Caco-2 (cell line): ENCODE measurements at regions not wholly inside any gene's neighbourhood (a gene's known extent, or its start where the extent isn't known, plus 50 kb on each side); places are given as distances from the start of the nearest gene placed in this dataset.

Experiments
- BruUV-seq: library from RNA; stranded (reverse); fragments of 400-500 nt; replicated peaks from 2 replicates; lab custom pipeline; 2021; lab: Mats Ljungman, UMichigan
- CTCF ChIA-PET: fragments of 300-600 bp; sonication (Branson Sonifier 250); formaldehyde crosslinking; loops from one replicate; lab custom pipeline; 2022; ENCODE audit warnings: antibody characterized with exemption; lab: Charles Lee
- POLR2A ChIA-PET: fragments of 300-600 bp; sonication (Branson Sonifier 250); formaldehyde crosslinking; loops from one replicate; lab custom pipeline; 2022; ENCODE audit warnings: antibody characterized with exemption; lab: Charles Lee
- DNase-seq, 2 experiments: peaks; one replicate each; pipeline versions ENCODE4 v3.0.0 to v3.0.0-alpha.2; 2020 to 2022
- H3K27me3 ChIP-seq: replicated peaks from 2 replicates; pipeline ENCODE4 v1.6.0; 2011; ENCODE audit warnings: low read length; ENCODE audit not compliant: control insufficient read depth, insufficient read depth
- H3K36me3 ChIP-seq: 2 replicates; pipeline ENCODE4 v1.5.1; 2011; ENCODE audit warnings: low read length; ENCODE audit not compliant: control insufficient read depth, insufficient read depth
- H3K4me1 ChIP-seq: fragments of 250-450 bp; sonication (Bioruptor Pico); 2 replicates; pipeline ENCODE4 v1.5.1; 2020; ENCODE audit warnings: mild to moderate bottlenecking
- H3K4me3 ChIP-seq: 2 replicates; pipeline ENCODE4 v1.5.1; 2011; ENCODE audit warnings: low read depth, mild to moderate bottlenecking, control low read depth, low read length
- H3K9me3 ChIP-seq: fragments of 250-450 bp; sonication (Bioruptor Pico); 2 replicates; pipeline ENCODE4 v1.5.1; 2020; ENCODE audit warnings: mild to moderate bottlenecking, moderate library complexity
- H3K27ac Mint-ChIP-seq: one replicate; pipeline ENCODE4 v1.8.0; 2022; ENCODE audit warnings: mixed read lengths; ENCODE audit not compliant: unreplicated experiment
- H3K27me3 Mint-ChIP-seq: one replicate; pipeline ENCODE4 v1.8.0; 2022; ENCODE audit warnings: mixed read lengths; ENCODE audit not compliant: insufficient read depth, unreplicated experiment
- H3K36me3 Mint-ChIP-seq: one replicate; pipeline ENCODE4 v1.8.0; 2022; ENCODE audit warnings: mild to moderate bottlenecking, mixed read lengths; ENCODE audit not compliant: insufficient read depth, unreplicated experiment
- H3K4me1 Mint-ChIP-seq: one replicate; pipeline ENCODE4 v1.8.0; 2022; ENCODE audit warnings: low read depth, mixed read lengths; ENCODE audit not compliant: unreplicated experiment
- H3K4me3 Mint-ChIP-seq: one replicate; pipeline ENCODE4 v1.8.0; 2022; ENCODE audit warnings: mild to moderate bottlenecking, moderate library complexity, mixed read lengths; ENCODE audit not compliant: unreplicated experiment
- H3K9me3 Mint-ChIP-seq: one replicate; pipeline ENCODE4 v1.8.0; 2022; ENCODE audit warnings: mixed read lengths; ENCODE audit not compliant: unreplicated experiment
- CTCF ChIP-seq, 2 experiments: fragments of 200-600 bp in 1 of 2; IDR thresholded peaks; 1 replicate in 1 of 2; 2 replicates in 1 of 2; pipeline versions ENCODE4 v1.5.1 to v1.8.0; 2011 to 2022; ENCODE audit warnings: antibody characterized with exemption in 1 of 2, control low read depth in 1 of 2, inconsistent platforms in 1 of 2, low read depth in 1 of 2, low read length in 1 of 2, mild to moderate bottlenecking in 1 of 2, moderate library complexity in 1 of 2; ENCODE audit not compliant: insufficient read depth in 1 of 2, severe bottlenecking in 1 of 2, unreplicated experiment in 1 of 2
- intact Hi-C: fragments of 100-400 bp; cut with micrococcal nuclease; formaldehyde crosslinking; loops from one replicate; pipeline ENCODE4 v1.10.0; 2022; ENCODE audit not compliant: unreplicated experiment

- POLR2A ChIA-PET, result no interaction called here
- Mint-ChIP-seq H3K27me3 (no peaks in the 10 kb centered on the region), H3K36me3 (no peaks in the 10 kb centered on the region), H3K4me3 (no peak overlapping the region), H3K4me1 (no peaks in the 10 kb centered on the region), H3K9me3 (peaks cover 14% of the 10 kb centered on the region), H3K27ac (no peak overlapping the region)
- no TSS peak for BruUV-seq
- CTCF ChIA-PET, result no interaction called here
- H3K4me3 ChIP-seq, result no peak overlapping the region
- no peaks in the 10 kb centered on the region for H3K36me3 ChIP-seq
- H3K9me3 ChIP-seq, result 0 out of 2 replicates have a peak, but pooled peaks cover 3% of the 10 kb centered on the region
- DNase-seq, result no peak
- intact Hi-C loops, result no loop called here
- no peak for TF ChIP-seq CTCF (IDR thresholded peaks at IDR 0.05; ENCODE audit: insufficient read depth in 1 of 2, low read depth in 1 of 2, low read length in 1 of 2, severe bottlenecking in 1 of 2, unreplicated experiment in 1 of 2)
- peaks cover 7% of the 10 kb centered on the region for H3K4me1 ChIP-seq
- no peaks in the 10 kb centered on the region for H3K27me3 ChIP-seq
These were observed 70.0 kb upstream of the MRPS6 start for GRCh38 chr21:34003428-34003827.

GRCh38 chr21:34000375-34000774, 73.0 kb upstream of the MRPS6 start:
- Histone ChIP-seq H3K36me3 (no peaks in the 10 kb centered on the region), H3K4me1 (no peaks in the 10 kb centered on the region), H3K9me3 (no peaks in the 10 kb centered on the region), H3K27me3 (no peaks in the 10 kb centered on the region), H3K4me3 (no peak overlapping the region)
- Mint-ChIP-seq H3K27ac (no peak overlapping the region), H3K27me3 (no peaks in the 10 kb centered on the region), H3K36me3 (no peaks in the 10 kb centered on the region), H3K4me1 (no peaks in the 10 kb centered on the region), H3K4me3 (no peak overlapping the region), H3K9me3 (peaks cover 20% of the 10 kb centered on the region)
- no TSS peak for BruUV-seq
- no peak for DNase-seq
- CTCF ChIA-PET, result interaction anchor here (0.6 kb wide), 1 partner anchor 1036 kb away, joined by 3 read pairs; no protein-coding TSS in a partner anchor
- intact Hi-C loops, result no loop called here
- POLR2A ChIA-PET, result no interaction called here
- no peak for TF ChIP-seq CTCF (IDR thresholded peaks at IDR 0.05; ENCODE audit: insufficient read depth in 1 of 2, low read depth in 1 of 2, low read length in 1 of 2, severe bottlenecking in 1 of 2, unreplicated experiment in 1 of 2)

DNA sequence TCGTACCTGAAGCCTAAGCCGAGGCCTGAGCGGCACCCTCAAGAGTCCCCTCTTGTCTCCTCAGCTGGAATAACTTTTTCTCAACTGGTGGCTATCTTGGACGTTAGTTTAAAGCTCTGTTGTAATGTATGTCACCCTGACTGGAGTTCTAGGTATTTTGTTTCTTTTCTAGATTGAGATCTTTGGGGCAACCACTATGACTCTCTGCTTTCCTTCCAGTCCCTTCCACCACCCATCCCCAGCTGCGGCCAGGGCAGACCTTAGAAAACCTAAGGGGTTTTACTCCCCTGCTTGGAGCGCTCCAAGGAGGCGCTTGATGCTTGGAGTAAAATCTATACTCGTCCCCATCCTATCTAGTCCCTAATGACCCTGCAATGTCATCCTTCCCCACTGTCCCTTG, 74.6 kb upstream of the MRPS6 start:
- DNase-seq, result no peak
- Mint-ChIP-seq H3K36me3 (no peaks in the 10 kb centered on the region), H3K27me3 (no peaks in the 10 kb centered on the region), H3K27ac (no peak overlapping the region), H3K9me3 (peaks cover 18% of the 10 kb centered on the region), H3K4me3 (no peak overlapping the region), H3K4me1 (no peaks in the 10 kb centered on the region)
- Histone ChIP-seq H3K9me3 (no peaks in the 10 kb centered on the region), H3K4me1 (peaks cover 4% of the 10 kb centered on the region; the same call in 1 of the 2 replicates), H3K4me3 (no peak overlapping the region), H3K27me3 (no peaks in the 10 kb centered on the region), H3K36me3 (no peaks in the 10 kb centered on the region)
- CTCF ChIA-PET, result no interaction called here
- intact Hi-C loops, result no loop called here
- POLR2A ChIA-PET, result no interaction called here
- no peak for TF ChIP-seq CTCF (IDR thresholded peaks at IDR 0.05; ENCODE audit: insufficient read depth in 1 of 2, low read depth in 1 of 2, low read length in 1 of 2, severe bottlenecking in 1 of 2, unreplicated experiment in 1 of 2)
- no TSS peak for BruUV-seq
